HEK293 (cell line): ENCODE measurements at regions not wholly inside any gene's neighbourhood (a gene's known extent, or its start where the extent isn't known, plus 50 kb on each side); places are given as distances from the start of the nearest gene placed in this dataset.

Source experiments
- CTCF ChIA-PET: fragments of 350-600 bp; formaldehyde crosslinking; extraction: SDS; loops from one replicate; lab custom pipeline; 2021; ENCODE audit warnings: antibody characterized with exemption; lab: Yijun Ruan, JAX
- POLR2A ChIA-PET: fragments of 300-600 bp; formaldehyde crosslinking; extraction: SDS; loops from one replicate; lab custom pipeline; 2020; ENCODE audit warnings: antibody characterized with exemption, inconsistent platforms; lab: Yijun Ruan, JAX
- H3K27ac ChIP-seq: fragments of 200-500 bp; sonication (Bioruptor generic); 2 replicates; pipeline ENCODE4 v1.5.1; 2014; ENCODE audit warnings: low read depth, low read length, control low read depth, inconsistent platforms; ENCODE audit errors: extremely low read depth
- H3K36me3 ChIP-seq, 2 experiments: fragments of 200-500 bp in 1 of 2; sonication (Bioruptor generic) in 1 of 2; 1 replicate in 1 of 2; 2 replicates in 1 of 2; pipeline ENCODE4 v1.5.1; 2014 to 2017; ENCODE audit warnings: inconsistent platforms in 2 of 2, low read length in 2 of 2; ENCODE audit not compliant: control insufficient read depth in 2 of 2, insufficient read depth in 1 of 2
- H3K4me1 ChIP-seq: fragments of 200-500 bp; sonication (Bioruptor generic); 2 replicates; pipeline ENCODE4 v1.5.1; 2014; ENCODE audit warnings: mild to moderate bottlenecking, low read length, inconsistent platforms; ENCODE audit not compliant: control insufficient read depth, insufficient read depth
- H3K4me3 ChIP-seq: 2 replicates; pipeline ENCODE4 v1.5.1; 2011; ENCODE audit warnings: low read depth, mild to moderate bottlenecking, control low read depth, low read length, moderate library complexity
- H3K9me3 ChIP-seq: fragments of 200-500 bp; sonication (Bioruptor generic); 2 replicates; pipeline ENCODE4 v1.5.1; 2014; ENCODE audit warnings: low read depth, low read length, inconsistent platforms; ENCODE audit not compliant: control insufficient read depth, insufficient read depth
- GLIS1 ChIP-seq: fragments of 450-650 bp; formaldehyde crosslinking; IDR thresholded peaks from 2 replicates; pipeline ENCODE4 v1.5.1; 2016; ENCODE audit warnings: missing biosample characterization, missing genetic modification characterization
- HIC1 ChIP-seq: fragments of 450-650 bp; formaldehyde crosslinking; IDR thresholded peaks from 2 replicates; pipeline ENCODE4 v1.5.1; 2016; ENCODE audit warnings: missing biosample characterization, missing genetic modification characterization
- KLF17 ChIP-seq: fragments of 450-650 bp; formaldehyde crosslinking; IDR thresholded peaks from 2 replicates; pipeline ENCODE4 v1.5.1; 2016; ENCODE audit warnings: missing biosample characterization, missing genetic modification characterization
- KLF8 ChIP-seq: fragments of 450-650 bp; formaldehyde crosslinking; IDR thresholded peaks from 2 replicates; pipeline ENCODE4 v1.5.1; 2016; ENCODE audit warnings: missing biosample characterization, missing genetic modification characterization
- PRDM1 ChIP-seq: fragments of 450-650 bp; formaldehyde crosslinking; IDR thresholded peaks from 2 replicates; pipeline ENCODE4; 2016; ENCODE audit warnings: missing biosample characterization, missing genetic modification characterization
- ZBTB10 ChIP-seq: fragments of 450-650 bp; formaldehyde crosslinking; IDR thresholded peaks from 2 replicates; pipeline ENCODE4 v1.5.1; 2016; ENCODE audit warnings: missing biosample characterization, missing genetic modification characterization
- ZBTB48 ChIP-seq: fragments of 450-650 bp; formaldehyde crosslinking; IDR thresholded peaks from 2 replicates; pipeline ENCODE4 v1.5.1; 2016; ENCODE audit warnings: missing biosample characterization, missing genetic modification characterization
- ZFP69B ChIP-seq: fragments of 450-650 bp; formaldehyde crosslinking; IDR thresholded peaks from 2 replicates; pipeline ENCODE4 v1.5.1; 2016; ENCODE audit warnings: missing biosample characterization, missing genetic modification characterization
- ZNF19 ChIP-seq: fragments of 450-650 bp; formaldehyde crosslinking; IDR thresholded peaks from 2 replicates; pipeline ENCODE4; 2016; ENCODE audit warnings: missing biosample characterization, missing genetic modification characterization, low read depth
- ZNF23 ChIP-seq: fragments of 450-650 bp; formaldehyde crosslinking; IDR thresholded peaks from 2 replicates; pipeline ENCODE4 v1.5.1; 2016; ENCODE audit warnings: missing biosample characterization, missing genetic modification characterization, borderline replicate concordance
- ZNF248 ChIP-seq: fragments of 450-650 bp; formaldehyde crosslinking; IDR thresholded peaks from 2 replicates; pipeline ENCODE4 v1.5.1; 2017; ENCODE audit warnings: missing biosample characterization, missing genetic modification characterization
- ZNF350 ChIP-seq: fragments of 450-650 bp; formaldehyde crosslinking; IDR thresholded peaks from 2 replicates; pipeline ENCODE4 v1.5.0; 2017; ENCODE audit warnings: missing biosample characterization, mild to moderate bottlenecking, missing genetic modification characterization
- ZNF501 ChIP-seq: fragments of 450-650 bp; formaldehyde crosslinking; IDR thresholded peaks from 2 replicates; pipeline ENCODE4 v1.5.1; 2016; ENCODE audit warnings: missing biosample characterization, missing genetic modification characterization
- ZNF544 ChIP-seq: fragments of 450-650 bp; formaldehyde crosslinking; IDR thresholded peaks from 2 replicates; pipeline ENCODE4 v1.5.0; 2017; ENCODE audit warnings: missing biosample characterization, missing genetic modification characterization
- ZNF624 ChIP-seq: fragments of 450-650 bp; formaldehyde crosslinking; IDR thresholded peaks from 2 replicates; pipeline ENCODE4 v1.5.1; 2017; ENCODE audit warnings: missing biosample characterization, missing genetic modification characterization
- ZNF664 ChIP-seq: fragments of 450-650 bp; formaldehyde crosslinking; IDR thresholded peaks from 2 replicates; pipeline ENCODE4 v1.5.1; 2016; ENCODE audit warnings: missing biosample characterization, missing genetic modification characterization
- ZNF843 ChIP-seq: fragments of 450-650 bp; formaldehyde crosslinking; IDR thresholded peaks from 2 replicates; pipeline ENCODE4 v1.5.1; 2016; ENCODE audit warnings: missing biosample characterization, missing genetic modification characterization
- ZSCAN16 ChIP-seq: fragments of 450-650 bp; formaldehyde crosslinking; IDR thresholded peaks from 2 replicates; pipeline ENCODE4 v1.5.1; 2016; ENCODE audit warnings: missing biosample characterization, missing genetic modification characterization
- ZSCAN23 ChIP-seq: fragments of 450-650 bp; formaldehyde crosslinking; IDR thresholded peaks from 2 replicates; pipeline ENCODE4 v1.5.1; 2016; ENCODE audit warnings: missing biosample characterization, missing genetic modification characterization
- TF ChIP-seq, protein P1 (sequence below): IDR thresholded peaks from 2 replicates; pipeline ENCODE4 v1.6.1; 2011; ENCODE audit warnings: mild to moderate bottlenecking, low read depth, low read length, borderline replicate concordance
- TF ChIP-seq, protein P2 (sequence below): fragments of 450-650 bp; formaldehyde crosslinking; IDR thresholded peaks from 2 replicates; pipeline ENCODE4 v1.5.0; 2017; ENCODE audit warnings: missing biosample characterization, missing genetic modification characterization, borderline replicate concordance
- TF ChIP-seq, protein P3 (sequence below): fragments of 450-650 bp; formaldehyde crosslinking; IDR thresholded peaks from 2 replicates; pipeline ENCODE4 v1.5.1; 2016; ENCODE audit warnings: missing biosample characterization, missing genetic modification characterization

DNA sequence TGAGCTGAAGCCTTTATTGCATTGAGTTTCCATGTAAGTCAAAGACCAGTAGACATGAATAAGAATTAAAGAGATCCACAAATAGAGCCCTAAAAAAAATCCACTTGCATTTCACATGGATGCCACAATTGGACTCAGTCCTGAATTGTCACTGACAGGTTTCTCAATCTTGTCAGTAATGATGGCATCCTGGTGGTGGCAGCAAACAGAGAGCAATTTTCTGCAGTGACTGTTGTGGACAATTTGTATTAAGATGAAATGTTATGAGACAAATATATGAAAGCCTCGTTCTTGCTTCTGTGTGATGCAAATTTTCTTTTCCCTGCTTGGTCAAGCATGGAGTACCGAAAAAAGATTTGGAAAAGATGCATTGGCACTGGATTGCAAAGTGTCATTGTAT is 278.9 kb downstream of the SAMD5 start:
- H3K36me3 ChIP-seq, result no peaks in the 10 kb centered on the region
- CTCF ChIA-PET, result interaction anchor here (0.7 to 1.2 kb wide), 3 partner anchors 11 to 279 kb away, joined by 3 to 4 read pairs (median 3); partner anchors contain the start of gene SAMD5
- 0 out of 2 replicates have a peak, but pooled peaks cover under 1% of the 10 kb centered on the region for H3K4me1 ChIP-seq
- H3K4me3 ChIP-seq, result no peak overlapping the region
- H3K27ac ChIP-seq, result no peak overlapping the region
- TF ChIP-seq ZFP69B (tag by site-specific recombination) (no peak), ZBTB10 (no peak), ZNF23 (tag by site-specific recombination) (no peak), ZNF248 (tag by site-specific recombination) (no peak), ZNF544 (tag by site-specific recombination) (no peak), ZBTB48 (tag by site-specific recombination) (no peak), PRDM1 (tag by site-specific recombination) (no peak), ZNF350 (tag by site-specific recombination) (no peak), HIC1 (tag by site-specific recombination) (no peak), ZNF501 (tag by site-specific recombination) (no peak), ZNF664 (tag by site-specific recombination) (no peak), ZNF624 (tag by site-specific recombination) (no peak), KLF17 (tag by site-specific recombination) (no peak)
- 0 out of 2 replicates have a peak, but pooled peaks cover 3% of the 10 kb centered on the region for H3K9me3 ChIP-seq
- POLR2A ChIA-PET, result no interaction called here

DNA sequence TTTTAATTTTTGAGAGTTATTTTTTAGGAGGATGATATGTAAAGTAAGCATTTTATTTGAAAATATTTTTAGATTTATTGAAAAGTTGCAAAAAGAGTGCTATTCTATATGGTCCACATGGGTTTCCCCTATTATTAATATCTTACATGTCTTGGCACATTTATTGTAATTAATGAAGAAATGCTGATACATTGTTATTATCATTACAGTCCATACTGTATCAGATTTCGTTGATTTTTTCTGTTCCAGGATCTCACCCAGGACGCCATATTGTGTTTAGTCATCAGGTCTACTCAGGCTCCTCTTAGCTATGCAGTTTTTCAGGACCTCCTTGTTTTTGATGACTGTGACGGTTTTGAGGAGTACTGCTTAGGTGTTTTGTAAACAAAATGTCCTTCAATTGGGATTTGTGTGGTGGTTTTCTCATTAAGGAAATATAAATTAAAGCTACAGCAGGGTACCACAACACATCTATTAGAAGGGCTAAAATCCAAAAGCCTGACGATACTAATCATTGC is 281.0 kb downstream of the SAMD5 start:
- ChIA-PET CTCF (no interaction called here), POLR2A (no interaction called here)
- Histone ChIP-seq H3K36me3 (no peaks in the 10 kb centered on the region), H3K4me3 (no peak overlapping the region), H3K27ac (no peak overlapping the region), H3K4me1 (no peaks in the 10 kb centered on the region), H3K9me3 (0 out of 2 replicates have a peak, but pooled peaks cover 3% of the 10 kb centered on the region)
- TF ChIP-seq ZSCAN16 (tag by site-specific recombination), result no peak
- TF ChIP-seq, protein P1, sequence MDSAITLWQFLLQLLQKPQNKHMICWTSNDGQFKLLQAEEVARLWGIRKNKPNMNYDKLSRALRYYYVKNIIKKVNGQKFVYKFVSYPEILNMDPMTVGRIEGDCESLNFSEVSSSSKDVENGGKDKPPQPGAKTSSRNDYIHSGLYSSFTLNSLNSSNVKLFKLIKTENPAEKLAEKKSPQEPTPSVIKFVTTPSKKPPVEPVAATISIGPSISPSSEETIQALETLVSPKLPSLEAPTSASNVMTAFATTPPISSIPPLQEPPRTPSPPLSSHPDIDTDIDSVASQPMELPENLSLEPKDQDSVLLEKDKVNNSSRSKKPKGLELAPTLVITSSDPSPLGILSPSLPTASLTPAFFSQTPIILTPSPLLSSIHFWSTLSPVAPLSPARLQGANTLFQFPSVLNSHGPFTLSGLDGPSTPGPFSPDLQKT, result no peak
- no peak for TF ChIP-seq KLF8
- TF ChIP-seq ZNF843 (tag by site-specific recombination), result no peak
- TF ChIP-seq, protein P2, sequence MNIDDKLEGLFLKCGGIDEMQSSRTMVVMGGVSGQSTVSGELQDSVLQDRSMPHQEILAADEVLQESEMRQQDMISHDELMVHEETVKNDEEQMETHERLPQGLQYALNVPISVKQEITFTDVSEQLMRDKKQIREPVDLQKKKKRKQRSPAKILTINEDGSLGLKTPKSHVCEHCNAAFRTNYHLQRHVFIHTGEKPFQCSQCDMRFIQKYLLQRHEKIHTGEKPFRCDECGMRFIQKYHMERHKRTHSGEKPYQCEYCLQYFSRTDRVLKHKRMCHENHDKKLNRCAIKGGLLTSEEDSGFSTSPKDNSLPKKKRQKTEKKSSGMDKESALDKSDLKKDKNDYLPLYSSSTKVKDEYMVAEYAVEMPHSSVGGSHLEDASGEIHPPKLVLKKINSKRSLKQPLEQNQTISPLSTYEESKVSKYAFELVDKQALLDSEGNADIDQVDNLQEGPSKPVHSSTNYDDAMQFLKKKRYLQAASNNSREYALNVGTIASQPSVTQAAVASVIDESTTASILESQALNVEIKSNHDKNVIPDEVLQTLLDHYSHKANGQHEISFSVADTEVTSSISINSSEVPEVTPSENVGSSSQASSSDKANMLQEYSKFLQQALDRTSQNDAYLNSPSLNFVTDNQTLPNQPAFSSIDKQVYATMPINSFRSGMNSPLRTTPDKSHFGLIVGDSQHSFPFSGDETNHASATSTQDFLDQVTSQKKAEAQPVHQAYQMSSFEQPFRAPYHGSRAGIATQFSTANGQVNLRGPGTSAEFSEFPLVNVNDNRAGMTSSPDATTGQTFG, result no peak
- no peak for TF ChIP-seq GLIS1 (tag by site-specific recombination)
- TF ChIP-seq ZNF19 (tag by site-specific recombination), result no peak
- TF ChIP-seq, protein P3, sequence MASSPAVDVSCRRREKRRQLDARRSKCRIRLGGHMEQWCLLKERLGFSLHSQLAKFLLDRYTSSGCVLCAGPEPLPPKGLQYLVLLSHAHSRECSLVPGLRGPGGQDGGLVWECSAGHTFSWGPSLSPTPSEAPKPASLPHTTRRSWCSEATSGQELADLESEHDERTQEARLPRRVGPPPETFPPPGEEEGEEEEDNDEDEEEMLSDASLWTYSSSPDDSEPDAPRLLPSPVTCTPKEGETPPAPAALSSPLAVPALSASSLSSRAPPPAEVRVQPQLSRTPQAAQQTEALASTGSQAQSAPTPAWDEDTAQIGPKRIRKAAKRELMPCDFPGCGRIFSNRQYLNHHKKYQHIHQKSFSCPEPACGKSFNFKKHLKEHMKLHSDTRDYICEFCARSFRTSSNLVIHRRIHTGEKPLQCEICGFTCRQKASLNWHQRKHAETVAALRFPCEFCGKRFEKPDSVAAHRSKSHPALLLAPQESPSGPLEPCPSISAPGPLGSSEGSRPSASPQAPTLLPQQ (tag by site-specific recombination), result no peak
- TF ChIP-seq ZSCAN23, result no peak
